Fibroblast of villous mesenchyme (primary cell): ENCODE measurements at regions not wholly inside any gene's neighbourhood (a gene's known extent, or its start where the extent isn't known, plus 50 kb on each side); places are given as distances from the start of the nearest gene placed in this dataset.

Source experiments
- DNase-seq: peaks from one replicate; pipeline ENCODE4 v3.0.0-alpha.2; 2010; ENCODE audit warnings: low read depth
- H3K4me3 ChIP-seq: 2 replicates; pipeline ENCODE4 v1.5.1; 2011; ENCODE audit warnings: low read depth, mild to moderate bottlenecking, low read length
- CTCF ChIP-seq: IDR thresholded peaks from 2 replicates; pipeline ENCODE4 v1.5.1; 2012; ENCODE audit warnings: low read depth, mild to moderate bottlenecking, low read length; ENCODE audit not compliant: insufficient read depth

DNA sequence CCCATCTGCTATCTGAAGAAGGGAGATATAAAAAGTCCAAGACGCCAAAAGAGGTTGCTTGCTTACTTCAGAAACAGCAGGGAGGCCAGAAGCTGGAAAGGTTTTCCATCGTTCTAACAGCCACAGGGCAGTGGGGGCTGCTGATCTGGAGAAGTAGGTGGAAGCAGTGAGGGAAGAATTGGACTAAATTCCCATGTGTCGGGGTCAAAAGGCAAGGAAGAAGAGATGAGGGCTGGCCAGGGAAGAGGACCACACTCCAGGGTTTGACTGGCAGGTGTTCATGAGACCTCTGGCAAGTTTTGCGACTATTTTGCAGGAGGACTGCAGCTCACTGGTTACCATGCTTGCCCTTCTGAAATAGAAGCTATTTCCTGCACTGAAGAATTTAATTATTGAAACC is 91.0 kb downstream of the SCG2 start:
- no peak for TF ChIP-seq CTCF
- no peak for DNase-seq
- H3K4me3 ChIP-seq = no peak overlapping the region

GRCh38 chr2:223513771-223514455 is 88.2 kb downstream of the SCG2 start:
- no peak for TF ChIP-seq CTCF
- H3K4me3 ChIP-seq = no peak overlapping the region
- DNase-seq = no peak

DNA sequence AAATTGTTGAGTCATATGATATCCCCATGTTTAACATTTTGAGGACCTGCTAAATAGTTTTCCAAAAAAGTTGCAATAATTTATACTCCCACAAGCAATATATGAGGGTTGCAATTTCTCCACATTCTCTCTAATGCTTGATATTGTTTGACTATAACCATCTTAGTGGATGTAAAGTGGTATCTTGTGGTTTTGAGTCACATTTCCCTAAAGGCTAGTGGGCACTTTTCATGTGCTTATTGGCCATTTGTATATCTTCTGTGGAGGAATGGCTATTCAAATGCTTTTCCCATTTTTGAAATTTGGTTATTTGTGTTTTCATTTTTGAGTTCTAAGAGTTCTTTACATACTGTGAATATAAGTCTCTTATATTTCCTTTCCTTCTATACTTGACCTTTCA is 82.7 kb downstream of the SCG2 start:
- no peak for DNase-seq
- no peak overlapping the region for H3K4me3 ChIP-seq
- no peak for TF ChIP-seq CTCF

DNA sequence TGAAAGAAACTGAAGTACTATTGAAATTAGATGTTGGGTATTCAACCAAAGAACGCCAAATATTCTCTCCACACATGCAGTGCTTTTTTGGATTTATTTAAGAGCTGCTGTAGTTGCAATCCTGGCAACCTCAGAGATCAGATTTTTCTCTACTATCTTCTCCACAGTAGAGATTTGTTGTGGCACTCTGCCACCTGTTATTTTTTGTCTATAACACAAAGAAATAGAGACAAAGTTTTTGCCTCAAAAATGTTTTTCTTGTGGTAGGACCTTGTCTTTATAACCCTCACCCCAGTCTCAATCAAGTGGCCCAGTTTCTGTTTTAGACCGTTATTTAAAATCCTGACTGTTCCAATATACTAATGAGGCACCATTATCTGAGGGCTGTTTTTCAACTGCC is 79.4 kb downstream of the SCG2 start:
- H3K4me3 ChIP-seq = no peak overlapping the region
- TF ChIP-seq CTCF = no peak
- DNase-seq = no peak

DNA sequence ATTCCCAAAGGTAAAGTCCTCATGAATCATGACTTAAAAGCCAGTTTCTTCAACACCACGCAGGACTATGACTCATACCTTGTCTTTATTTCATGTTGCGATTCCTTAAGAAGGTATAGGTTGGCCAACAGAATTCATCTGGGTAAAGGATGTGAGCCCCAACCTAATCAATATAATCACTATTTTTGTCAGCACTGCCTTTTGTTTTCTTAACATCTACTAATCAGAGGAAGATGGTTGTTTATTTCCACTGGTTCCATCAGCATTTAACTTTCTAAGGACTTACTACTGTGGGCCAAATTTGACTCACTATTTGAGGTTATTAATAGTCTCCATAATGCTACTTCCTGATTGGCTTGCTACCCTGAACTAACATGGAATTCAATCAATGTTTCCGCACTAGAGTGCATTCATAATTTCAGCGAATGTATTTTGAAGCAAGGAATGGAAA is 78.6 kb downstream of the SCG2 start:
- peak; percentile 30 for DNase-seq
- no peak overlapping the region for H3K4me3 ChIP-seq

GRCh38 chr2:223524066-223524465 is 78.1 kb downstream of the SCG2 start:
- no peak for DNase-seq
- TF ChIP-seq CTCF = no peak
- H3K4me3 ChIP-seq = no peak overlapping the region

More for the DNA sequence above, 78.6 kb downstream of the SCG2 start:
- no peak for TF ChIP-seq CTCF

DNA sequence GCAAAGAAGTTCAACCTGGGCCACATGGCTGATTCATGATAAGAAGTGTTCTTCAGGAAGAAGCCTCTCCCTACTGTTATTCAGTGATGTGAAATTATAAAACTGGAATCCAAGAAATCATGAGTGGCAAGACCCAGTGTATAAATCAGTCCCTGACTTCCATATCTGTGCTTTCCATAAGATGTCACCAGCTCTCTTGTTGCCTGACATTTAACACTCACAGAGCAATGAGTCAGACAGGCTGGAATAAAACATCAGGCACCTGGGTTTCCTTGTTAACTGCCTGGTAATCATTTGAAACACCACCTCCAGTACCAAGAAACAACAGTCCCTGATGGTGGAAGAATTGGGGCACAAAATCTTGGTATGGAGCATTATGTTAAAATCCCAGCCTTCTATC is 76.1 kb downstream of the SCG2 start:
- DNase-seq = no peak
- no peak overlapping the region for H3K4me3 ChIP-seq
- TF ChIP-seq CTCF = no peak
